ENCODE measurements at regions not wholly inside any gene's neighbourhood (a gene's known extent, or its start where the extent isn't known, plus 50 kb on each side); places are given as distances from the start of the nearest gene placed in this dataset.

GRCh38 chr10:28805390-28805789, 128.1 kb downstream of the BAMBI start:
- TF ChIP-seq CTCF (IDR thresholded peaks at IDR 0.05; ENCODE audit: low read length) = no peak
- no peak for TF ChIP-seq EZH2 (IDR thresholded peaks at IDR 0.05; ENCODE audit: borderline replicate concordance, low read length)

Measured in OCI-LY1 (cell line).